ENCODE measurements at regions not wholly inside any gene's neighbourhood (a gene's known extent, or its start where the extent isn't known, plus 50 kb on each side); places are given as distances from the start of the nearest gene placed in this dataset.

DNA sequence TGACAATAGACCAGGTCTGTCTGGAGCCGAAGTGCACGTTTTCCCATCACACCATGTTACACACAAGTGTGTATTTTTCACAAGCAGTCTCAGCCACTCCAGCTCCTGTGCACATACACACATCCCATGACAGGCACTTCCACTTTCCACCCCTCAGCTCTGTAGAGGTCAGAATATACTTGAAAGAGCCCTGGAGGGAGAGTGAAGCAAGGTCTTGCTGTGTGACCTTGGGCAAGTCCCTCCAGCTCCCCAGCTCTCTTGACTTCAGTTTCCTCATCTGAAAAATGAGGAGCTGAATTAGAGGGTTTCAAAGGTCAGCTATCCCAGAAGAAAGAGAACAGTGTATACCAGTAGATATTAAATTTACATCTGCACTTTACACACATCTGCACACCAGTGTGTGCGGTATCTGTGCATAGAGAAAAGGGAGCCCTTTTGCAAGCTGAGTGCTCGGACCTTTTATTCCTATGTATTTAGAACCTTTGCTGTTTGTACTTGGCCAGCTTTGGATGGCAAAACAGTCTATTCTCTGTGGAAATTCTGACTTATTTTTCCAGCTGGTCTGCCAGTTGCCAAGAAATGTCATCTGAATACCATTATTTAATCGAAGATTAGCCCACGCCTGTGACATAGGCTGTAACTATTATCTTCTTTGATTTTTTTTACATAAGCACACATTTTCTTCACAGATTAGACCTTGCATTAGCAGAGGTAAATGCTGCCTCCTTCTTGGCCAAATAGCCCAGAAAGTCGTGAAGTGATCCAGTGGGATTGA lies 528.0 kb downstream of the BNC2 start:
- H3K36me3 ChIP-seq, result no peaks in the 10 kb centered on the region
- DNase-seq, result no peak
- H3K4me1 ChIP-seq, result peaks cover 0 to 23% (median 17%) of the 10 kb centered on the region in 3 donors
- intact Hi-C loops (cut with DNase I), result no loop called here
- peaks cover 0 to 90% (median 0%) of the 10 kb centered on the region in 4 donors for H3K27me3 ChIP-seq
- peak overlapping the region in 3 of 4 donors; percentile 5 to 71 (median 71) for H3K27ac ChIP-seq
- 62 to 78% methylated on average over 7 of the region's 7 CpGs for WGBS, 2 donors
- no peak for TF ChIP-seq POLR2A (IDR thresholded peaks at IDR 0.05)
- TF ChIP-seq, protein P1, sequence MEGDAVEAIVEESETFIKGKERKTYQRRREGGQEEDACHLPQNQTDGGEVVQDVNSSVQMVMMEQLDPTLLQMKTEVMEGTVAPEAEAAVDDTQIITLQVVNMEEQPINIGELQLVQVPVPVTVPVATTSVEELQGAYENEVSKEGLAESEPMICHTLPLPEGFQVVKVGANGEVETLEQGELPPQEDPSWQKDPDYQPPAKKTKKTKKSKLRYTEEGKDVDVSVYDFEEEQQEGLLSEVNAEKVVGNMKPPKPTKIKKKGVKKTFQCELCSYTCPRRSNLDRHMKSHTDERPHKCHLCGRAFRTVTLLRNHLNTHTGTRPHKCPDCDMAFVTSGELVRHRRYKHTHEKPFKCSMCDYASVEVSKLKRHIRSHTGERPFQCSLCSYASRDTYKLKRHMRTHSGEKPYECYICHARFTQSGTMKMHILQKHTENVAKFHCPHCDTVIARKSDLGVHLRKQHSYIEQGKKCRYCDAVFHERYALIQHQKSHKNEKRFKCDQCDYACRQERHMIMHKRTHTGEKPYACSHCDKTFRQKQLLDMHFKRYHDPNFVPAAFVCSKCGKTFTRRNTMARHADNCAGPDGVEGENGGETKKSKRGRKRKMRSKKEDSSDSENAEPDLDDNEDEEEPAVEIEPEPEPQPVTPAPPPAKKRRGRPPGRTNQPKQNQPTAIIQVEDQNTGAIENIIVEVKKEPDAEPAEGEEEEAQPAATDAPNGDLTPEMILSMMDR (IDR thresholded peaks at IDR 0.05), result no peak
- H3K9me3 ChIP-seq, result no peaks in the 10 kb centered on the region
- no peak overlapping the region for H3K4me3 ChIP-seq

DNA sequence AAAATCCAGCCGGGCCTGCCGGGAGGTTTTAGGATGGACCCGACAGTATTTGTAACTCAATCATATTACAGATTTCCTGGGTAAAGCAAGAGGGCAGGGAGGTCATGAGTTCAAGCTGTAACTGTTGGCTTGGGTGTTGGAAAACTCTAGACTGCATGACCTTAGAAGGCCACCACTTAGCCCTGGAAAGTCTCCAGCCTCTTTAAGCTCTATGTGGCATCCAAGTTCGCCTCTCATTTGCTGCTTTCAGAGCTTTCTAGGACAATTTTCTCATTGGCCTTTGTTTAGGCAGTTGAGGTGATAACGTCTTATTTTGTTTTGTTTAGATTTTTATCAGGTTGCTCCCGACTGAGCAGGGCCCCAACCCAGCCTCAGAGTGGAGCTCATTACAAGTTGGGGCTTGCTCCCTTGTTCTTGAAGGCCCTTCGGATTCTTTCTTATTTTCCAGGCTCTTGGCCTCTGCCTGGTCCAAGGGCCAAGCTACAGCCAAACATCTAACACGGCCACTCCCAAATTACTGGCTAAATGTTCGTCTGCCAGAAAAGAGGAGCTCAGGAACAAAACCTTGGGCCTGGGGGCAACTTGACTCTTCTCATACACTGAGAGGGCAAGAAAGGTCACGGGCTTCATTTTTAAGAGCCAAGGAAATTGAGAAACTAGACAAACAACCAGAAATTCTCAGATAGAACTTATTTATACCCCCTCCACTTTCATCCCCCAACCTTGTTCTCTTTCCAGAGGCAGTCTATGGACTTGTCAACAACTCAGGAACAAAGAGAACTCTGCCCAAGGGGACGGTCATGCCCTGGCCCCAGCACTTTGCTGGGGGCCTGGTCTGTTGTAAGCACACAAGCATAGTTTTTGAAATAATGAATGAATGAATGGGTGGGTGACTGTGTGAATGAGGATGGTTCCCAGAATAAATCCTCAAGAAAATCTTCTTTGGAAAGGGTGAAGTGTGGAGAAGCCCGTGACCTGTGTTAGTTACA lies 526.9 kb downstream of the BNC2 start:
- WGBS, 2 donors, result 45 to 50% methylated on average over 12 of the region's 12 CpGs
- H3K27me3 ChIP-seq, result peaks cover 0 to 92% (median 0%) of the 10 kb centered on the region in 4 donors
- H3K9me3 ChIP-seq, result no peaks in the 10 kb centered on the region
- H3K4me1 ChIP-seq, result peaks cover 0 to 17% (median 14%) of the 10 kb centered on the region in 3 donors
- intact Hi-C loops (cut with DNase I), result no loop called here
- H3K27ac ChIP-seq, result peak overlapping the region in 3 of 4 donors; percentile 5 to 71 (median 71)
- H3K36me3 ChIP-seq, result no peaks in the 10 kb centered on the region
- DNase-seq, result no peak
- no peak overlapping the region for H3K4me3 ChIP-seq
- TF ChIP-seq, protein P1 (IDR thresholded peaks at IDR 0.05), result no peak
- no peak for TF ChIP-seq POLR2A (IDR thresholded peaks at IDR 0.05)

DNA sequence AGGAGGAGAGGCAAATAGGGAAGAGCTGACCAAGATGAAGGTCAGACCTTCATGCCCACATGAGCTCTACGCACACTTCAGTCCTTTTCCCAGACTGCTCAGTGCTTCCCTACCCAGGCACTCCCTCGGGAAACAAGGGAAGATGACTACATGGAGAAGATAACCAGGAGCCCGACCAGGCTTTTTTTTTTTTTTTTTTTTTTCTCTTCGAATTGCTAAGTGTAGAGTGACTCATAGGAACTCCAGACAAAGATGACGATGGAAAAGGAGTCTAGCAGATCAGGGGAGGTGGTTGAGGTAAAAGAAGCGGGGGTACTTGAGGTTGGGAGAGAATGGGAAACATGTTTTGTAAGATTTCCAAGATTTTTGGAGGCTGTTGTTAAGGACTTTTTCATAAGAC lies 526.1 kb downstream of the BNC2 start:
- Histone ChIP-seq H3K9me3 (no peaks in the 10 kb centered on the region), H3K36me3 (no peaks in the 10 kb centered on the region), H3K4me1 (peaks cover 0 to 17% (median 14%) of the 10 kb centered on the region in 3 donors), H3K4me3 (no peak overlapping the region), H3K27ac (peak overlapping the region in 2 of 4 donors; percentile 71), H3K27me3 (peaks cover 0 to 86% (median 0%) of the 10 kb centered on the region in 4 donors)
- no peak for DNase-seq
- intact Hi-C loops (cut with DNase I), result no loop called here
- no peak for TF ChIP-seq POLR2A (IDR thresholded peaks at IDR 0.05)
- TF ChIP-seq, protein P1 (IDR thresholded peaks at IDR 0.05), result no peak
- WGBS, 2 donors, result 38 to 48% methylated on average over 5 to 6 of the region's 6 CpGs

DNA sequence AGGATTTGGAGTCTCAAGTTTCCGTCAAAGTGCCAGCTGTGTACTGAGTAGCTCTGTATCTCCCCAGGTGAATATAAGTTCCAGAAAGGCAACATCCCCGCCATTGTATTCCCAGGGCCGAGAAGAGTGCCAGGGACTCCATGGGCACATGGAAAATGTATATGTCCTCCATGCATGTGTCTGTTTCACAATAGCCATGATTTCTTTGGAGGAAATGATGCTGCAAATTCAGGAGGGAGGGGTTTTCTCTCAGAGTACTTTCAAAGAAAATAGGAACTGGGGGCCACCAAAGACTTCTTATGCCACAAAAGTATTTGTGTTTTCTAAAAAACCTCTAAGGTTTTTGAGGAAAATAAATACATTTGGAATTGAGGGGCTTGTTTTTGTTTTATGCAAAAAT lies 524.6 kb downstream of the BNC2 start:
- H3K27ac ChIP-seq, result no peak overlapping the region
- H3K36me3 ChIP-seq, result no peaks in the 10 kb centered on the region
- intact Hi-C loops (cut with DNase I), result no loop called here
- H3K4me3 ChIP-seq, result no peak overlapping the region
- no peak for DNase-seq
- peaks cover 0 to 17% (median 14%) of the 10 kb centered on the region in 3 donors for H3K4me1 ChIP-seq
- WGBS, 2 donors, result 82 to 86% methylated on average over 1 to 3 of the region's 3 CpGs
- TF ChIP-seq, protein P1 (IDR thresholded peaks at IDR 0.05), result no peak
- TF ChIP-seq POLR2A (IDR thresholded peaks at IDR 0.05), result no peak
- no peaks in the 10 kb centered on the region for H3K9me3 ChIP-seq
- peaks cover 0 to 82% (median 0%) of the 10 kb centered on the region in 4 donors for H3K27me3 ChIP-seq

Measured in esophagus squamous epithelium (tissue), 5 donors.